ENCODE measurements at regions not wholly inside any gene's neighbourhood (a gene's known extent, or its start where the extent isn't known, plus 50 kb on each side); places are given as distances from the start of the nearest gene placed in this dataset.

- no peak for DNase-seq
Observed at GRCh38 chr21:19712441-19712840, 1285.8 kb upstream of the NCAM2 start.

- no peak for DNase-seq
Observed at GRCh38 chr21:19713313-19713712, 1284.9 kb upstream of the NCAM2 start.

GRCh38 chr21:19724081-19724480 lies 1274.1 kb upstream of the NCAM2 start:
- no peak for DNase-seq

GRCh38 chr21:19731251-19731650 lies 1267.0 kb upstream of the NCAM2 start:
- DNase-seq: no peak

GRCh38 chr21:19759836-19760235 lies 1238.4 kb upstream of the NCAM2 start:
- DNase-seq: no peak

- DNase-seq: no peak
Observed at GRCh38 chr21:19767546-19767945, 1230.7 kb upstream of the NCAM2 start.

- DNase-seq: no peak
Observed at GRCh38 chr21:19771881-19772280, 1226.3 kb upstream of the NCAM2 start.

- DNase-seq: no peak
Observed at GRCh38 chr21:19776076-19776475, 1222.1 kb upstream of the NCAM2 start.

GRCh38 chr21:19781881-19782652 lies 1216.1 kb upstream of the NCAM2 start:
- DNase-seq: no peak

GRCh38 chr21:19785941-19786340 lies 1212.3 kb upstream of the NCAM2 start:
- no peak for DNase-seq

GRCh38 chr21:19792004-19792403 lies 1206.2 kb upstream of the NCAM2 start:
- DNase-seq: no peak

- DNase-seq: no peak
Observed at GRCh38 chr21:19807201-19807600, 1191.0 kb upstream of the NCAM2 start.

- DNase-seq: no peak
Observed at GRCh38 chr21:19810779-19811178, 1187.4 kb upstream of the NCAM2 start.

- no peak for DNase-seq
Observed at GRCh38 chr21:19830446-19830845, 1167.8 kb upstream of the NCAM2 start.

- DNase-seq: no peak
Observed at GRCh38 chr21:19832551-19832950, 1165.7 kb upstream of the NCAM2 start.

- DNase-seq: no peak
Observed at GRCh38 chr21:19833082-19833481, 1165.1 kb upstream of the NCAM2 start.

- no peak for DNase-seq
Observed at GRCh38 chr21:19842601-19843000, 1155.6 kb upstream of the NCAM2 start.

GRCh38 chr21:19844334-19844733 lies 1153.9 kb upstream of the NCAM2 start:
- no peak for DNase-seq

- DNase-seq: no peak
Observed at GRCh38 chr21:19850157-19850556, 1148.1 kb upstream of the NCAM2 start.

- DNase-seq: no peak
Observed at GRCh38 chr21:19853061-19853460, 1145.1 kb upstream of the NCAM2 start.

- peak; percentile 53 for DNase-seq
Observed at GRCh38 chr21:19853709-19854575, 1144.3 kb upstream of the NCAM2 start.

GRCh38 chr21:19855522-19855921 lies 1142.7 kb upstream of the NCAM2 start:
- DNase-seq: no peak

GRCh38 chr21:19864476-19864875 lies 1133.7 kb upstream of the NCAM2 start:
- peak; percentile 23 for DNase-seq

- no peak for DNase-seq
Observed at GRCh38 chr21:19870682-19871081, 1127.5 kb upstream of the NCAM2 start.

Data from NCI-H748 treated with DMSO at 0.1 percent for 48 hours (cell line).